SKM-1 treated with dmso at 0.1 percent for 144 hours (cell line): ENCODE measurements at regions not wholly inside any gene's neighbourhood (a gene's known extent, or its start where the extent isn't known, plus 50 kb on each side); places are given as distances from the start of the nearest gene placed in this dataset.
"Not testable (repeated sequence)": the region's sequence is repeated elsewhere in the genome, so short reads cannot be mapped to it uniquely, and the experiment has no call there.

Experiments
- DNase-seq: peaks from one replicate; lab custom pipeline; 2025; ENCODE audit not compliant: unreplicated experiment; lab: John Stamatoyannopoulos, UW

- no peak for DNase-seq
These were observed 817.9 kb upstream of the NEGR1 start for GRCh38 chr1:73100216-73100615.

GRCh38 chr1:73097917-73098316 lies 815.6 kb upstream of the NEGR1 start:
- DNase-seq: no peak

- no peak for DNase-seq
These were observed 814.5 kb upstream of the NEGR1 start for GRCh38 chr1:73096841-73097240.

- DNase-seq: no peak
These were observed 810.0 kb upstream of the NEGR1 start for GRCh38 chr1:73092383-73092782.

- no peak for DNase-seq
These were observed 784.5 kb upstream of the NEGR1 start for GRCh38 chr1:73066866-73067265.

GRCh38 chr1:73065339-73066041 lies 783.2 kb upstream of the NEGR1 start:
- DNase-seq: no peak

GRCh38 chr1:73056826-73057225 lies 774.5 kb upstream of the NEGR1 start:
- no peak for DNase-seq

- DNase-seq: no peak
These were observed 762.1 kb upstream of the NEGR1 start for GRCh38 chr1:73044241-73045036.

GRCh38 chr1:73042403-73042802 lies 760.1 kb upstream of the NEGR1 start:
- DNase-seq: no peak

GRCh38 chr1:73040811-73041210 lies 758.5 kb upstream of the NEGR1 start:
- DNase-seq: no peak

- no peak for DNase-seq
These were observed 751.9 kb upstream of the NEGR1 start for GRCh38 chr1:73034271-73034670.

GRCh38 chr1:73033640-73034039 lies 751.3 kb upstream of the NEGR1 start:
- no peak for DNase-seq

- DNase-seq: no peak
These were observed 747.2 kb upstream of the NEGR1 start for GRCh38 chr1:73029571-73029970.

GRCh38 chr1:73026114-73026513 lies 743.8 kb upstream of the NEGR1 start:
- DNase-seq: no peak

- no peak for DNase-seq
These were observed 727.6 kb upstream of the NEGR1 start for GRCh38 chr1:73009938-73010337.

- DNase-seq: no peak
These were observed 727.0 kb upstream of the NEGR1 start for GRCh38 chr1:73009311-73009710.

GRCh38 chr1:72997624-72998023 lies 715.3 kb upstream of the NEGR1 start:
- no peak for DNase-seq

GRCh38 chr1:72997041-72997440 lies 714.7 kb upstream of the NEGR1 start:
- no peak for DNase-seq

GRCh38 chr1:72987871-72988270 lies 705.5 kb upstream of the NEGR1 start:
- DNase-seq: not testable (repeated sequence)

GRCh38 chr1:72986591-72987290 lies 704.4 kb upstream of the NEGR1 start:
- no peak for DNase-seq

GRCh38 chr1:72985024-72985423 lies 702.7 kb upstream of the NEGR1 start:
- not testable (repeated sequence) for DNase-seq

- DNase-seq: not testable (repeated sequence)
These were observed 700.7 kb upstream of the NEGR1 start for GRCh38 chr1:72983011-72983410.
